Testis (tissue), 2 donors: ENCODE measurements at regions not wholly inside any gene's neighbourhood (a gene's known extent, or its start where the extent isn't known, plus 50 kb on each side); places are given as distances from the start of the nearest gene placed in this dataset.

ENCODE experiments used
- DNase-seq: peaks from one replicate; pipeline ENCODE4 v3.0.0-alpha.2; 2019
- H3K27ac ChIP-seq, 2 donors: fragments of 200-600 bp; sonication (generic); one replicate each; pipeline ENCODE4 v1.5.1; 2019
- H3K27me3 ChIP-seq: fragments of 200-600 bp; sonication (generic); one replicate; pipeline ENCODE4 v1.5.1; 2019
- H3K36me3 ChIP-seq: fragments of 200-600 bp; sonication (generic); one replicate; pipeline ENCODE4 v1.5.1; 2017; ENCODE audit warnings: low read depth; ENCODE audit errors: missing control alignments
- H3K4me1 ChIP-seq: fragments of 200-600 bp; sonication (generic); one replicate; pipeline ENCODE4 v1.5.1; 2019
- H3K4me3 ChIP-seq, 2 donors: fragments of 200-600 bp; sonication (generic); one replicate each; pipeline ENCODE4 v1.5.1; 2017 to 2019
- H3K9me3 ChIP-seq: fragments of 200-600 bp; sonication (generic); one replicate; pipeline ENCODE4 v1.5.1; 2017
- CTCF ChIP-seq, 3 experiments: fragments of 450-650 bp in 2 of 3; fragments of 200-600 bp in 1 of 3; sonication (generic) in 1 of 3; IDR thresholded peaks; one replicate each; pipeline ENCODE4 v1.5.1; 2016 to 2019; ENCODE audit warnings: antibody characterized with exemption in 3 of 3, mild to moderate bottlenecking in 2 of 3, moderate library complexity in 1 of 3
- POLR2A ChIP-seq: fragments of 450-650 bp; IDR thresholded peaks from one replicate; pipeline ENCODE4 v1.6.1; 2017; ENCODE audit warnings: antibody characterized with exemption, mild to moderate bottlenecking, moderate library complexity
- WGBS, 2 donors: methylation state at CpG; one replicate each; pipeline ENCODE4 v1.1.5; 2018; 5-methylcytosine and 5-hydroxymethylcytosine counted together
- intact Hi-C: fragments of 100-400 bp; cut with DNase I; formaldehyde crosslinking; loops from one replicate; pipeline ENCODE4 v1.15.1; 2023; ENCODE audit warnings: low total_unique reads

- Histone ChIP-seq H3K4me1 (no peaks in the 10 kb centered on the region), H3K4me3 (no peak overlapping the region), H3K27ac (no peak overlapping the region), H3K27me3 (no peaks in the 10 kb centered on the region), H3K9me3 (no peaks in the 10 kb centered on the region), H3K36me3 (no peaks in the 10 kb centered on the region)
- intact Hi-C loops = no loop called here
- no peak for TF ChIP-seq POLR2A
- DNase-seq = no peak
- WGBS, 2 donors = 57 to 62% methylated on average over 5 of the region's 5 CpGs
Observed at GRCh38 chr21:27094184-27094948, 127.5 kb upstream of the ADAMTS5 start.

- no peaks in the 10 kb centered on the region for H3K9me3 ChIP-seq
- WGBS, 2 donors = 92 to 95% methylated on average over 2 of the region's 2 CpGs
- DNase-seq = no peak
- TF ChIP-seq POLR2A = no peak
- no peak for TF ChIP-seq CTCF (IDR thresholded peaks at IDR 0.05)
- H3K36me3 ChIP-seq = no peaks in the 10 kb centered on the region
- H3K27ac ChIP-seq = no peak overlapping the region
- H3K4me1 ChIP-seq = no peaks in the 10 kb centered on the region
- intact Hi-C loops = no loop called here
- H3K4me3 ChIP-seq = no peak overlapping the region
- no peaks in the 10 kb centered on the region for H3K27me3 ChIP-seq
Observed at GRCh38 chr21:27086630-27087029, 119.7 kb upstream of the ADAMTS5 start.

GRCh38 chr21:27086186-27086585 is 119.3 kb upstream of the ADAMTS5 start:
- DNase-seq = no peak
- Histone ChIP-seq H3K27me3 (no peaks in the 10 kb centered on the region), H3K36me3 (no peaks in the 10 kb centered on the region), H3K4me1 (no peaks in the 10 kb centered on the region), H3K4me3 (no peak overlapping the region), H3K27ac (no peak overlapping the region), H3K9me3 (no peaks in the 10 kb centered on the region)
- 73 to 81% methylated on average over 6 of the region's 6 CpGs for WGBS, 2 donors
- no peak for TF ChIP-seq POLR2A
- TF ChIP-seq CTCF (IDR thresholded peaks at IDR 0.05) = no peak
- intact Hi-C loops = no loop called here

- no peak for TF ChIP-seq CTCF (IDR thresholded peaks at IDR 0.05)
- TF ChIP-seq POLR2A = no peak
- Histone ChIP-seq H3K27me3 (no peaks in the 10 kb centered on the region), H3K9me3 (no peaks in the 10 kb centered on the region), H3K4me3 (no peak overlapping the region), H3K36me3 (no peaks in the 10 kb centered on the region), H3K4me1 (no peaks in the 10 kb centered on the region), H3K27ac (no peak overlapping the region)
- 84 to 85% methylated on average over 1 of the region's 1 CpG for WGBS, 2 donors
- DNase-seq = no peak
- intact Hi-C loops = no loop called here
Observed at GRCh38 chr21:27085387-27085786, 118.5 kb upstream of the ADAMTS5 start.

- Histone ChIP-seq H3K9me3 (no peaks in the 10 kb centered on the region), H3K4me1 (no peaks in the 10 kb centered on the region), H3K4me3 (no peak overlapping the region), H3K36me3 (no peaks in the 10 kb centered on the region), H3K27me3 (no peaks in the 10 kb centered on the region), H3K27ac (no peak overlapping the region)
- DNase-seq = no peak
- 93 to 95% methylated on average over 3 of the region's 3 CpGs for WGBS, 2 donors
- TF ChIP-seq CTCF (IDR thresholded peaks at IDR 0.05) (no peak), POLR2A (no peak)
- intact Hi-C loops = no loop called here
Observed at GRCh38 chr21:27083144-27083543, 116.3 kb upstream of the ADAMTS5 start.
